ENCODE measurements at regions not wholly inside any gene's neighbourhood (a gene's known extent, or its start where the extent isn't known, plus 50 kb on each side); places are given as distances from the start of the nearest gene placed in this dataset.

DNA sequence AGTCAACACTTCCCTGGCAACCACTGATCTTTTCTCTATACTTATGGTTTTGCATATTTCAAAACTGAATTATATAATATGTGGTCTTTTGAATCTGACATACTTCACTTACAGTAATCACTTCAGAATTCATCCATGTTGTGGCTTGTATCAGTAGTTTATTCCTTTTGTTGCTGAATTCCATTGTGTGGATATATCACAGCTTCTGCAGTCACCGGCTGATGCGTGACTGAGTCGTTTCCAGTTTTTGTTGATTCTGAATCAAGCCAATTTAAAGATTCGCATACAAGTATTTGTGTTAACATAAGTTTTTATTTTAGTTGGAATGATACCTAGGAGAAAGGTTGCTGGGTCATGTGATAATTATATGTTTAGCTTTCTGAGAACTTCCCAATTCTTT, 672.5 kb upstream of the ANKRD30A start:
- H4K91ac ChIP-seq (replicated peaks; ENCODE audit: insufficient read length, low read length), result no peak overlapping the region
- CTCF ChIA-PET (ENCODE audit: partially characterized antibody), result no interaction called here
- TF ChIP-seq TBP (IDR thresholded peaks at IDR 0.05; ENCODE audit: low read depth, low read length) (no peak), PHF8 (conservative IDR thresholded peaks at IDR 0.05; ENCODE audit: low read depth, low read length) (no peak), KDM5A (IDR thresholded peaks at IDR 0.05; ENCODE audit: low read length) (no peak), SUZ12 (IDR thresholded peaks at IDR 0.05; ENCODE audit: low read length) (no peak), JUND (IDR thresholded peaks at IDR 0.05; ENCODE audit: low read length) (no peak), RBBP5 (IDR thresholded peaks at IDR 0.05; ENCODE audit: borderline replicate concordance, low read depth, low read length) (no peak), ZNF274 (IDR thresholded peaks at IDR 0.05; ENCODE audit: borderline replicate concordance, extremely low read depth, low read length) (no peak), EZH2 (IDR thresholded peaks at IDR 0.05; ENCODE audit: low read depth, low read length, severe bottlenecking) (no peak), KDM1A (IDR thresholded peaks at IDR 0.05; ENCODE audit: borderline replicate concordance, low read length) (no peak), CBX8 (IDR thresholded peaks at IDR 0.05; ENCODE audit: borderline replicate concordance, low read depth, low read length) (no peak), RFX5 (IDR thresholded peaks at IDR 0.05; ENCODE audit: borderline replicate concordance, low read depth, low read length) (no peak), NRF1 (IDR thresholded peaks at IDR 0.05; ENCODE audit: low read depth, low read length) (no peak), TCF12 (IDR thresholded peaks at IDR 0.05; ENCODE audit: low read depth, low read length) (no peak), ASH2L (IDR thresholded peaks at IDR 0.05; ENCODE audit: low read length) (no peak), CEBPB (IDR thresholded peaks at IDR 0.05; ENCODE audit: low read depth, low read length) (no peak), RAD21 (IDR thresholded peaks at IDR 0.05 in 1 of 2, conservative IDR thresholded peaks at IDR 0.05 in 1 of 2; ENCODE audit: low read depth in 2 of 2, low read length in 2 of 2) (no peak)

More for the DNA sequence above, 672.5 kb upstream of the ANKRD30A start:
- no peak overlapping the region for H3K27ac ChIP-seq (ENCODE audit: low read depth, low read length)
- no peak overlapping the region for H4K8ac ChIP-seq (ENCODE audit: extremely low read depth, insufficient read depth, low read length)
- no peak overlapping the region for H3K18ac ChIP-seq (ENCODE audit: extremely low read depth, low read length)
- no peak overlapping the region for H3K4me3 ChIP-seq (ENCODE audit: extremely low read depth in 1 of 4, insufficient read depth in 2 of 4, low read depth in 3 of 4, low read length in 4 of 4)
- no peaks in the 10 kb centered on the region for H3K36me3 ChIP-seq (ENCODE audit: control insufficient read depth in 2 of 4, insufficient read depth in 4 of 4, low read length in 3 of 4)
- DNase-seq (ENCODE audit: low read depth in 1 of 2, low spot score in 2 of 2) (no peak), FAIRE-seq (no peak)
- 73% methylated on average over 4 of the region's 4 CpGs; no CpG with 5 or more reads in 1 of the 2 experiments for WGBS, 2 experiments (ENCODE audit: extremely low coverage in 1 of 2, insufficient coverage in 1 of 2, insufficient read length in 1 of 2, insufficient replicate concordance in 2 of 2, low coverage in 1 of 2, low lambda C conversion rate in 2 of 2, missing lambda C conversion rate in 1 of 2)
- H3K4me2 ChIP-seq (ENCODE audit: insufficient read depth in 1 of 2, low read depth in 2 of 2, low read length in 2 of 2), result no peak overlapping the region
- H3K79me2 ChIP-seq (ENCODE audit: control insufficient read depth in 1 of 2, insufficient read depth in 2 of 2, low read length in 2 of 2), result no peaks in the 10 kb centered on the region
- no peaks in the 10 kb centered on the region for H4K20me1 ChIP-seq (replicated peaks in 1 of 2; ENCODE audit: control insufficient read depth in 1 of 2, insufficient read depth in 2 of 2, low read length in 2 of 2)
- H3K4ac ChIP-seq (replicated peaks; ENCODE audit: insufficient read length, low read depth, low read length), result no peak overlapping the region
- H3K9ac ChIP-seq (replicated peaks in 1 of 4; ENCODE audit: extremely low read depth in 1 of 4, low read depth in 3 of 4, low read length in 3 of 4), result no peak overlapping the region
- no peak overlapping the region for H2BK15ac ChIP-seq (ENCODE audit: low read length)
- POLR2A ChIA-PET (ENCODE audit: partially characterized antibody), result no interaction called here
- no peak overlapping the region for H2BK120ac ChIP-seq (replicated peaks; ENCODE audit: low read depth, low read length)
- H3K9me3 ChIP-seq (ENCODE audit: insufficient read depth in 2 of 2, low read depth in 1 of 2, low read length in 1 of 2), result peaks cover 6 to 13% of the 10 kb centered on the region in 2 experiments
- no peak overlapping the region for H2BK12ac ChIP-seq (ENCODE audit: low read depth, low read length)
- H2AFZ ChIP-seq (ENCODE audit: low read length), result no peak overlapping the region
- H3K27me3 ChIP-seq (replicated peaks in 1 of 4; ENCODE audit: control insufficient read depth in 3 of 4, extremely low read depth in 1 of 4, insufficient read depth in 3 of 4, low read length in 3 of 4), result no peaks in the 10 kb centered on the region
- H2AK5ac ChIP-seq (ENCODE audit: low read depth, low read length), result no peak overlapping the region
- no peaks in the 10 kb centered on the region for H3K79me1 ChIP-seq (ENCODE audit: low read depth, low read length)
- no peak overlapping the region for H2BK5ac ChIP-seq (ENCODE audit: low read depth, low read length)
- H3K56ac ChIP-seq (replicated peaks; ENCODE audit: insufficient read length, low read depth, low read length), result no peak overlapping the region
- H3K4me1 ChIP-seq (replicated peaks in 1 of 4; ENCODE audit: control insufficient read depth in 3 of 4, insufficient read depth in 4 of 4, low read length in 3 of 4), result peaks cover 0 to 9% (median 8%) of the 10 kb centered on the region in 4 experiments; a peak in 5 of 7 replicates
- no peak overlapping the region for H3K14ac ChIP-seq (ENCODE audit: insufficient read length)
- no peak overlapping the region for H3K23ac ChIP-seq (ENCODE audit: insufficient read length)
- H2BK20ac ChIP-seq (ENCODE audit: low read length), result no peak overlapping the region
- H4K5ac ChIP-seq (ENCODE audit: insufficient read length, low read depth, low read length), result no peak overlapping the region
- peaks cover 2% of the 10 kb centered on the region; the same call in 1 of the 2 replicates for H3K23me2 ChIP-seq (ENCODE audit: low read depth, low read length)
